ENCODE measurements at regions not wholly inside any gene's neighbourhood (a gene's known extent, or its start where the extent isn't known, plus 50 kb on each side); places are given as distances from the start of the nearest gene placed in this dataset.

GRCh38 chr2:204199357-204199756, 262.8 kb downstream of the ICOS start:
- no peak for DNase-seq (ENCODE audit: low read depth in 1 of 2, low spot score in 1 of 2)
- H3K36me3 ChIP-seq, result no peaks in the 10 kb centered on the region
- H3K9me3 ChIP-seq (ENCODE audit: low read depth), result no peaks in the 10 kb centered on the region

GRCh38 chr2:204201507-204201906, 264.9 kb downstream of the ICOS start:
- H3K27ac ChIP-seq, result no peak overlapping the region
- no peaks in the 10 kb centered on the region for H3K4me1 ChIP-seq (ENCODE audit: low read depth)
- no peaks in the 10 kb centered on the region for H3K9me3 ChIP-seq (ENCODE audit: low read depth)
- TF ChIP-seq, protein P1, sequence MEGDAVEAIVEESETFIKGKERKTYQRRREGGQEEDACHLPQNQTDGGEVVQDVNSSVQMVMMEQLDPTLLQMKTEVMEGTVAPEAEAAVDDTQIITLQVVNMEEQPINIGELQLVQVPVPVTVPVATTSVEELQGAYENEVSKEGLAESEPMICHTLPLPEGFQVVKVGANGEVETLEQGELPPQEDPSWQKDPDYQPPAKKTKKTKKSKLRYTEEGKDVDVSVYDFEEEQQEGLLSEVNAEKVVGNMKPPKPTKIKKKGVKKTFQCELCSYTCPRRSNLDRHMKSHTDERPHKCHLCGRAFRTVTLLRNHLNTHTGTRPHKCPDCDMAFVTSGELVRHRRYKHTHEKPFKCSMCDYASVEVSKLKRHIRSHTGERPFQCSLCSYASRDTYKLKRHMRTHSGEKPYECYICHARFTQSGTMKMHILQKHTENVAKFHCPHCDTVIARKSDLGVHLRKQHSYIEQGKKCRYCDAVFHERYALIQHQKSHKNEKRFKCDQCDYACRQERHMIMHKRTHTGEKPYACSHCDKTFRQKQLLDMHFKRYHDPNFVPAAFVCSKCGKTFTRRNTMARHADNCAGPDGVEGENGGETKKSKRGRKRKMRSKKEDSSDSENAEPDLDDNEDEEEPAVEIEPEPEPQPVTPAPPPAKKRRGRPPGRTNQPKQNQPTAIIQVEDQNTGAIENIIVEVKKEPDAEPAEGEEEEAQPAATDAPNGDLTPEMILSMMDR (IDR thresholded peaks at IDR 0.05; ENCODE audit: low read depth, low read length), result no peak
- peaks cover 11% of the 10 kb centered on the region for H3K27me3 ChIP-seq
- H3K36me3 ChIP-seq, result no peaks in the 10 kb centered on the region
- H3K4me3 ChIP-seq, result no peak overlapping the region
- DNase-seq (ENCODE audit: low read depth in 1 of 2, low spot score in 1 of 2), result no peak

More at GRCh38 chr2:204199357-204199756, 262.8 kb downstream of the ICOS start:
- H3K4me1 ChIP-seq (ENCODE audit: low read depth), result peaks cover 3% of the 10 kb centered on the region
- no peaks in the 10 kb centered on the region for H3K27me3 ChIP-seq
- no peak overlapping the region for H3K4me3 ChIP-seq
- TF ChIP-seq, protein P1 (IDR thresholded peaks at IDR 0.05; ENCODE audit: low read depth, low read length), result no peak
- H3K27ac ChIP-seq, result no peak overlapping the region

GRCh38 chr2:204202253-204202652, 265.7 kb downstream of the ICOS start:
- Histone ChIP-seq H3K27me3 (peaks cover 11% of the 10 kb centered on the region), H3K36me3 (no peaks in the 10 kb centered on the region), H3K4me3 (no peak overlapping the region), H3K4me1 (ENCODE audit: low read depth) (no peaks in the 10 kb centered on the region), H3K27ac (no peak overlapping the region), H3K9me3 (ENCODE audit: low read depth) (no peaks in the 10 kb centered on the region)
- TF ChIP-seq, protein P1 (IDR thresholded peaks at IDR 0.05; ENCODE audit: low read depth, low read length), result no peak
- no peak for DNase-seq (ENCODE audit: low read depth in 1 of 2, low spot score in 1 of 2)

- TF ChIP-seq, protein P1 (IDR thresholded peaks at IDR 0.05; ENCODE audit: low read depth, low read length), result no peak
- Histone ChIP-seq H3K27me3 (peaks cover 11% of the 10 kb centered on the region), H3K36me3 (no peaks in the 10 kb centered on the region), H3K27ac (no peak overlapping the region), H3K9me3 (ENCODE audit: low read depth) (no peaks in the 10 kb centered on the region), H3K4me3 (no peak overlapping the region), H3K4me1 (ENCODE audit: low read depth) (no peaks in the 10 kb centered on the region)
- DNase-seq (ENCODE audit: low read depth in 1 of 2, low spot score in 1 of 2), result no peak
Measured at GRCh38 chr2:204203704-204204103, 267.1 kb downstream of the ICOS start.

DNA sequence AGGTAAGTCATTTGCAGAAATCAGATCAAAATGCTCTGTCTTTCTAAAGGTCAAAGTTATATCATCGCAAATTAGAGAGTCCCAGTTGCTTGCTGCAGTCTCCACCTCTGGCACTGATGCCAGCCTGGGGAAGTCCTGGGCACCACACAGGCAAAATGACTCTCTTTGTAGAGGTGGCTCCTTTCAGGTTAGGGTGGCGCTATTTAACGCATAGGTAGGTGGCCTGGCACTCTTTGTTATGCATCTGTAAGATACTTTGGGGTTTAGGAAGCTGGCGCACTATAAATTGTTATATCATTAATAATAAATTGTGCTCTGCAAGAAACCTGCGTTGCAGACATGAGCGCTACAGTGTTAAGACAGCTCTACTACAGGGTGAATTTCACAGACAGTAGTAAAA, 268.5 kb downstream of the ICOS start:
- Histone ChIP-seq H3K36me3 (no peaks in the 10 kb centered on the region), H3K27me3 (peaks cover 11% of the 10 kb centered on the region), H3K9me3 (ENCODE audit: low read depth) (no peaks in the 10 kb centered on the region), H3K27ac (no peak overlapping the region), H3K4me3 (no peak overlapping the region), H3K4me1 (ENCODE audit: low read depth) (no peaks in the 10 kb centered on the region)
- TF ChIP-seq, protein P1 (IDR thresholded peaks at IDR 0.05; ENCODE audit: low read depth, low read length), result no peak
- DNase-seq (ENCODE audit: low read depth in 1 of 2, low spot score in 1 of 2), result no peak

DNA sequence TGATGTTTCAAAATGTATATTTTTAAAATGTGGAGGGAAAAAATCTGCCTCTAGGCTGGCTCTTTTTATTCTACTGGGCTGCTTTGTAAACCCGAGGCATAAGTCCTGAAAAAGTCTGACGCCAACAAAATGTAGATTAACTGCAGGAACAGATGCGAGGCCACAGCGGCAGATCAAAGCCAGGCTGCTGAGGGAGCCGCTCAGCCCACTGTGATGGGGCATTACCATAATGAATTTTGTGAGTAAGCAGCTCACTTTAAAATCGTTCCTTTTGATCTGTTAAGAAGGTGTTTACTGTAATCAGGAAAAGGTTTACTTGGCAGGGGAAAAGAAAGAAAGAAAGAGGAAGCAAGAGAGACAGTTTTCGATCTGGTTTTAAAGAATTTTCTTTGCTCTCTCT, 269.0 kb downstream of the ICOS start:
- Histone ChIP-seq H3K27ac (no peak overlapping the region), H3K36me3 (no peaks in the 10 kb centered on the region), H3K4me3 (no peak overlapping the region), H3K4me1 (ENCODE audit: low read depth) (no peaks in the 10 kb centered on the region), H3K9me3 (ENCODE audit: low read depth) (no peaks in the 10 kb centered on the region), H3K27me3 (peaks cover 11% of the 10 kb centered on the region)
- TF ChIP-seq, protein P1 (IDR thresholded peaks at IDR 0.05; ENCODE audit: low read depth, low read length), result no peak
- no peak for DNase-seq (ENCODE audit: low read depth in 1 of 2, low spot score in 1 of 2)
